GM12892 (cell line): ENCODE measurements at regions not wholly inside any gene's neighbourhood (a gene's known extent, or its start where the extent isn't known, plus 50 kb on each side); places are given as distances from the start of the nearest gene placed in this dataset.

Experiments
- POLR2A ChIP-seq: IDR thresholded peaks from 2 replicates; pipeline ENCODE4 v1.6.1; 2011; ENCODE audit warnings: low read depth, low read length, control low read depth
- POLR2AphosphoS5 ChIP-seq: IDR thresholded peaks from 2 replicates; pipeline ENCODE4 v1.6.1; 2011; ENCODE audit warnings: low read depth, low read length, control low read depth
- TAF1 ChIP-seq: IDR thresholded peaks from 2 replicates; pipeline ENCODE4 v1.6.1; 2011; ENCODE audit warnings: low read depth, mild to moderate bottlenecking, control low read depth, low read length, borderline replicate concordance

GRCh38 chr13:66077132-66077689 lies 1152.9 kb downstream of the PCDH9 start:
- TF ChIP-seq POLR2A (no peak), TAF1 (no peak), POLR2AphosphoS5 (no peak)
